ENCODE measurements at regions not wholly inside any gene's neighbourhood (a gene's known extent, or its start where the extent isn't known, plus 50 kb on each side); places are given as distances from the start of the nearest gene placed in this dataset.
"Not testable (repeated sequence)": the region's sequence is repeated elsewhere in the genome, so short reads cannot be mapped to it uniquely, and the experiment has no call there.

- no peak for ATAC-seq
- no peak for DNase-seq
- intact Hi-C loops (cut with DNase I), result no loop called here
Observed at GRCh38 chr4:178953447-178954120, 1511.3 kb upstream of the AGA start.

GRCh38 chr4:178955614-178956013 is 1513.4 kb upstream of the AGA start:
- DNase-seq (no peak), ATAC-seq (no peak)
- intact Hi-C loops (cut with DNase I), result no loop called here

- no peak for ATAC-seq
- DNase-seq, result no peak
- intact Hi-C loops (cut with DNase I), result no loop called here
Observed at GRCh38 chr4:178958725-178959440, 1516.6 kb upstream of the AGA start.

GRCh38 chr4:178963446-178964045 is 1521.3 kb upstream of the AGA start:
- intact Hi-C loops (cut with DNase I), result no loop called here
- no peak for DNase-seq
- ATAC-seq, result no peak

- DNase-seq (no peak), ATAC-seq (no peak)
- intact Hi-C loops (cut with DNase I), result no loop called here
Observed at GRCh38 chr4:178966644-178967043, 1524.4 kb upstream of the AGA start.

GRCh38 chr4:178970433-178971140 is 1528.3 kb upstream of the AGA start:
- DNase-seq (no peak), ATAC-seq (no peak)
- intact Hi-C loops (cut with DNase I), result no loop called here

GRCh38 chr4:178976861-178977260 is 1534.6 kb upstream of the AGA start:
- intact Hi-C loops (cut with DNase I), result no loop called here
- no peak for ATAC-seq
- DNase-seq, result no peak

- DNase-seq, result no peak
- no peak for ATAC-seq
- intact Hi-C loops (cut with DNase I), result no loop called here
Observed at GRCh38 chr4:178993306-178993705, 1551.1 kb upstream of the AGA start.

GRCh38 chr4:179001918-179002317 is 1559.7 kb upstream of the AGA start:
- intact Hi-C loops (cut with DNase I), result no loop called here
- no peak for ATAC-seq
- no peak for DNase-seq

GRCh38 chr4:179007755-179008154 is 1565.5 kb upstream of the AGA start:
- DNase-seq (no peak), ATAC-seq (no peak)
- intact Hi-C loops (cut with DNase I), result no loop called here

GRCh38 chr4:179017581-179017980 is 1575.3 kb upstream of the AGA start:
- DNase-seq (no peak), ATAC-seq (no peak)
- intact Hi-C loops (cut with DNase I), result no loop called here

GRCh38 chr4:179027569-179027968 is 1585.3 kb upstream of the AGA start:
- intact Hi-C loops (cut with DNase I), result no loop called here

GRCh38 chr4:179028321-179028720 is 1586.1 kb upstream of the AGA start:
- intact Hi-C loops (cut with DNase I), result no loop called here
- ATAC-seq, result no peak
- DNase-seq, result no peak

More at GRCh38 chr4:179027569-179027968, 1585.3 kb upstream of the AGA start:
- DNase-seq (no peak), ATAC-seq (no peak)

- intact Hi-C loops (cut with DNase I), result no loop called here
- ATAC-seq (no peak), DNase-seq (no peak)
Observed at GRCh38 chr4:179029683-179030082, 1587.4 kb upstream of the AGA start.

- ATAC-seq, result no peak
- no peak for DNase-seq
- intact Hi-C loops (cut with DNase I), result no loop called here
Observed at GRCh38 chr4:179040259-179040658, 1598.0 kb upstream of the AGA start.

- no peak for DNase-seq
- intact Hi-C loops (cut with DNase I), result no loop called here
- ATAC-seq, result no peak
Observed at GRCh38 chr4:179048839-179049453, 1606.7 kb upstream of the AGA start.

- no peak for DNase-seq
- intact Hi-C loops (cut with DNase I), result no loop called here
- no peak for ATAC-seq
Observed at GRCh38 chr4:179051206-179051605, 1609.0 kb upstream of the AGA start.

GRCh38 chr4:179059396-179059795 is 1617.2 kb upstream of the AGA start:
- DNase-seq (no peak), ATAC-seq (no peak)
- intact Hi-C loops (cut with DNase I), result no loop called here

- DNase-seq; intact Hi-C loops (cut with DNase I); ATAC-seq: not testable (repeated sequence)
Observed at GRCh38 chr4:179066254-179066653, 1624.0 kb upstream of the AGA start.

GRCh38 chr4:179071131-179071530 is 1628.9 kb upstream of the AGA start:
- ATAC-seq (no peak), DNase-seq (no peak)
- intact Hi-C loops (cut with DNase I), result no loop called here
